A549 (cell line): ENCODE measurements at regions not wholly inside any gene's neighbourhood (a gene's known extent, or its start where the extent isn't known, plus 50 kb on each side); places are given as distances from the start of the nearest gene placed in this dataset.

Experiments used
- ATAC-seq, 2 experiments: fragments of 200-7000 bp in 1 of 2; fragments of >200 bp in 1 of 2; cut with Nextera tagmentation in 1 of 2; cut with Tn5 transposase in 1 of 2; 3 replicates each; pipeline versions ENCODE4 v1.8.0 to v1.9.1; 2018 to 2020; ENCODE audit warnings: mild to moderate bottlenecking in 1 of 2, moderate library complexity in 1 of 2
- CTCF ChIA-PET: fragments of 300-600 bp; sonication (Branson Sonifier 250); formaldehyde crosslinking; extraction: SDS; loops from one replicate; lab custom pipeline; 2021; ENCODE audit warnings: antibody characterized with exemption, inconsistent platforms; lab: Yijun Ruan, JAX
- POLR2A ChIA-PET: fragments of 350-600 bp; formaldehyde crosslinking; extraction: SDS; loops from one replicate; lab custom pipeline; 2021; ENCODE audit warnings: antibody characterized with exemption, inconsistent platforms; lab: Yijun Ruan, JAX
- DNase-seq, 2 experiments: peaks; one replicate each; pipeline versions ENCODE4 v3.0.0 to v3.0.0-alpha.2; 2011 to 2016; ENCODE audit warnings: low read depth in 1 of 2, low spot score in 1 of 2
- FAIRE-seq: peaks from 2 replicates; lab custom pipeline; 2011; peaks lifted over from hg19 to GRCh38; lab: Jason Lieb, UNC
- H3K27ac ChIP-seq, 2 experiments: fragments of >200 bp; sonication (Bioruptor Twin); formaldehyde crosslinking; 3 replicates each; pipeline ENCODE4 v1.5.1; 2016 to 2017
- H3K4me1 ChIP-seq: fragments of >200 bp; sonication (Bioruptor Twin); formaldehyde crosslinking; 3 replicates; pipeline ENCODE4 v1.6.1; 2016
- H3K4me2 ChIP-seq: fragments of >200 bp; sonication (Bioruptor Twin); formaldehyde crosslinking; 3 replicates; pipeline ENCODE4 v1.6.1; 2016
- H3K4me3 ChIP-seq: fragments of >200 bp; sonication (Bioruptor Twin); formaldehyde crosslinking; 3 replicates; pipeline ENCODE4 v1.5.1; 2016
- H3K9me3 ChIP-seq: fragments of >200 bp; sonication (Bioruptor Twin); formaldehyde crosslinking; 3 replicates; pipeline ENCODE4 v1.6.1; 2016
- CBX8 ChIP-seq: fragments of 200-600 bp; sonication (generic); IDR thresholded peaks from 2 replicates; pipeline ENCODE4 v1.6.1; 2016
- CEBPB ChIP-seq, 2 experiments: fragments of >200 bp in 1 of 2; sonication (Bioruptor Twin) in 1 of 2; formaldehyde crosslinking in 1 of 2; IDR thresholded peaks; 2 replicates each; pipeline ENCODE4 v1.6.1; 2012 to 2016
- CHD4 ChIP-seq: fragments of 200-600 bp; sonication (generic); IDR thresholded peaks from 2 replicates; pipeline ENCODE4 v1.6.1; 2016; ENCODE audit warnings: antibody characterized with exemption, mild to moderate bottlenecking, borderline replicate concordance
- CTCF ChIP-seq: fragments of >200 bp; sonication (Bioruptor Twin); formaldehyde crosslinking; IDR thresholded peaks from 3 replicates; pipeline ENCODE4 v1.5.1; 2016
- E2F6 ChIP-seq: IDR thresholded peaks from 2 replicates; pipeline ENCODE4 v1.6.1; 2012; ENCODE audit warnings: low read depth, borderline replicate concordance
- EP300 ChIP-seq, 2 experiments: fragments of >200 bp; sonication (Bioruptor Twin); formaldehyde crosslinking; IDR thresholded peaks; 2 replicates in 1 of 2; 3 replicates in 1 of 2; pipeline ENCODE4 v1.6.1; 2016 to 2017
- HMGXB4 ChIP-seq: fragments of 250-450 bp; sonication (Bioruptor Pico); IDR thresholded peaks from 2 replicates; pipeline ENCODE4 v1.5.0; 2021; ENCODE audit warnings: mild to moderate bottlenecking, moderate library complexity, borderline replicate concordance
- MAX ChIP-seq: IDR thresholded peaks from 2 replicates; pipeline ENCODE4 v1.6.1; 2012
- NR3C1 ChIP-seq: fragments of >200 bp; sonication (Bioruptor Twin); formaldehyde crosslinking; IDR thresholded peaks from 3 replicates; pipeline ENCODE4 v1.6.1; 2017
- PHF8 ChIP-seq: fragments of 200-600 bp; sonication (generic); IDR thresholded peaks from 2 replicates; pipeline ENCODE4 v1.6.1; 2016; ENCODE audit warnings: low read depth, mild to moderate bottlenecking, antibody characterized with exemption, moderate library complexity, borderline replicate concordance
- POLR2A ChIP-seq: IDR thresholded peaks from 2 replicates; pipeline ENCODE4 v1.6.1; 2012; ENCODE audit warnings: mild to moderate bottlenecking, low read length
- REST ChIP-seq: fragments of 200-600 bp; sonication (generic); IDR thresholded peaks from 2 replicates; pipeline ENCODE4 v1.6.1; 2016; ENCODE audit warnings: antibody characterized with exemption, mild to moderate bottlenecking, moderate library complexity
- RNF2 ChIP-seq: fragments of 200-600 bp; sonication (generic); IDR thresholded peaks from 2 replicates; pipeline ENCODE4 v1.6.1; 2016; ENCODE audit warnings: low read depth, mild to moderate bottlenecking, antibody characterized with exemption, moderate library complexity, borderline replicate concordance
- TFCP2L1 ChIP-seq: fragments of 250-450 bp; sonication (Bioruptor Pico); IDR thresholded peaks from 2 replicates; pipeline ENCODE4 v1.5.0; 2021; ENCODE audit warnings: mild to moderate bottlenecking
- TP53 ChIP-seq: fragments of 250-450 bp; sonication (Bioruptor Pico); IDR thresholded peaks from 2 replicates; pipeline ENCODE4 v1.5.0; 2021; ENCODE audit warnings: mild to moderate bottlenecking, moderate library complexity
- WGBS: methylation state at CpG from one replicate; pipeline ENCODE4 v1.1.6; 2017; ENCODE audit errors: missing lambda C conversion rate; 5-methylcytosine and 5-hydroxymethylcytosine counted together

- ChIA-PET POLR2A (no interaction called here), CTCF (no interaction called here)
- Histone ChIP-seq H3K4me2 (no peak overlapping the region), H3K4me3 (no peak overlapping the region), H3K27ac (no peak overlapping the region), H3K4me1 (peaks cover 16% of the 10 kb centered on the region; the same call in 2 of the 3 replicates), H3K9me3 (peaks cover 5% of the 10 kb centered on the region; the same call in 1 of the 3 replicates)
- WGBS = 79% methylated on average over 2 of the region's 2 CpGs
- FAIRE-seq = no peak
- no peak for TF ChIP-seq TFCP2L1 (CRISPR knock-in tag)
- ATAC-seq = no peak
- DNase-seq = no peak
Measured at GRCh38 chr7:54908760-54909438, 109.9 kb upstream of the EGFR start.

GRCh38 chr7:54915870-54916598 lies 102.8 kb upstream of the EGFR start:
- no peaks in the 10 kb centered on the region for H3K4me1 ChIP-seq
- H3K4me2 ChIP-seq = no peak overlapping the region
- ChIA-PET CTCF (interaction anchor here (0.9 to 1.1 kb wide), 2 partner anchors 30 to 31 kb away, joined by 3 read pairs; no protein-coding TSS in a partner anchor), POLR2A (no interaction called here)
- ATAC-seq = no peak
- no peak overlapping the region for H3K4me3 ChIP-seq
- H3K9me3 ChIP-seq = no peaks in the 10 kb centered on the region
- 79% methylated on average over 8 of the region's 8 CpGs for WGBS
- no peak for DNase-seq
- no peak for TF ChIP-seq CEBPB (IDR thresholded peaks at IDR 0.05)
- no peak for TF ChIP-seq CHD4
- TF ChIP-seq CBX8 = no peak
- no peak for TF ChIP-seq PHF8
- no peak for TF ChIP-seq E2F6
- TF ChIP-seq POLR2A = no peak
- no peak for TF ChIP-seq MAX
- no peak for TF ChIP-seq REST
- no peak for TF ChIP-seq EP300 (IDR thresholded peaks at IDR 0.05)
- no peak overlapping the region for H3K27ac ChIP-seq
- FAIRE-seq = peak; percentile 23

GRCh38 chr7:54917613-54918391 lies 101.0 kb upstream of the EGFR start:
- Histone ChIP-seq H3K9me3 (no peaks in the 10 kb centered on the region), H3K4me2 (no peak overlapping the region), H3K4me3 (no peak overlapping the region), H3K27ac (no peak overlapping the region), H3K4me1 (no peaks in the 10 kb centered on the region)
- no peak for DNase-seq
- no peak for ATAC-seq
- 75% methylated on average over 5 of the region's 5 CpGs for WGBS
- no peak for TF ChIP-seq TP53
- TF ChIP-seq NR3C1 = no peak
- ChIA-PET CTCF (no interaction called here), POLR2A (no interaction called here)
- FAIRE-seq = peak; percentile 43

- Histone ChIP-seq H3K4me1 (no peaks in the 10 kb centered on the region), H3K27ac (no peak overlapping the region), H3K9me3 (no peaks in the 10 kb centered on the region), H3K4me3 (no peak overlapping the region), H3K4me2 (no peak overlapping the region)
- FAIRE-seq (no peak), DNase-seq (no peak), ATAC-seq (no peak)
- WGBS = 80% methylated on average over 3 of the region's 3 CpGs
- ChIA-PET CTCF (no interaction called here), POLR2A (no interaction called here)
- TF ChIP-seq TFCP2L1 (CRISPR knock-in tag) (no peak), CTCF (no peak), RNF2 (no peak), CBX8 (no peak), E2F6 (no peak), HMGXB4 (CRISPR knock-in tag) (no peak)
Measured at GRCh38 chr7:54921116-54921515, 97.7 kb upstream of the EGFR start.
